OCI-LY3 (cell line): ENCODE measurements at regions not wholly inside any gene's neighbourhood (a gene's known extent, or its start where the extent isn't known, plus 50 kb on each side); places are given as distances from the start of the nearest gene placed in this dataset.

Experiments used
- EZH2phosphoT487 ChIP-seq: fragments of 200-600 bp; shearing (Covaris generic); IDR thresholded peaks from 2 replicates; pipeline ENCODE4 v1.6.1; 2018; ENCODE audit warnings: antibody characterized with exemption, mixed run types, low read depth
- TF ChIP-seq, protein P1 (sequence below): fragments of 200-600, 300-600 bp; sonication (generic); IDR thresholded peaks from 2 replicates; pipeline ENCODE4 v1.5.1; 2014; ENCODE audit warnings: antibody characterized with exemption, low read length, low read depth

DNA sequence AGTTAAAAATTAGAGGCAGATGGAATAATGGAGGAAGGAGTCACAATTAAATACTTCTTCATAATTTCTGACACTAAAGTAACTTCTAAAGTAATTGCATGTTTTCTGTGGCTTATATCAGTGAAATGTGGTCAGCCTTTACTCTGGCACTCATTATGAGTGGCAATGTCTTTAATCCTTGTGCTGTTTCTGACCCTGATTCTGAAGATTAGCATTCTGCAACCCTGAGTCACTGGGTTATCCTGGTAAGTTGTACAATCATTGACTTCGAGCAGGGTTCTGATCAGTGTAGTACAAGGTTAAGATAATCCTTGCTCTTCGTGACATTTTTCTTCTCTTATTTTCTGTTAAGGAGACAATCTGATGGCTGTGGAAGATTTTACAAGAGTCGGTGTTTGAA is 379.4 kb upstream of the RORB start:
- TF ChIP-seq, protein P1, sequence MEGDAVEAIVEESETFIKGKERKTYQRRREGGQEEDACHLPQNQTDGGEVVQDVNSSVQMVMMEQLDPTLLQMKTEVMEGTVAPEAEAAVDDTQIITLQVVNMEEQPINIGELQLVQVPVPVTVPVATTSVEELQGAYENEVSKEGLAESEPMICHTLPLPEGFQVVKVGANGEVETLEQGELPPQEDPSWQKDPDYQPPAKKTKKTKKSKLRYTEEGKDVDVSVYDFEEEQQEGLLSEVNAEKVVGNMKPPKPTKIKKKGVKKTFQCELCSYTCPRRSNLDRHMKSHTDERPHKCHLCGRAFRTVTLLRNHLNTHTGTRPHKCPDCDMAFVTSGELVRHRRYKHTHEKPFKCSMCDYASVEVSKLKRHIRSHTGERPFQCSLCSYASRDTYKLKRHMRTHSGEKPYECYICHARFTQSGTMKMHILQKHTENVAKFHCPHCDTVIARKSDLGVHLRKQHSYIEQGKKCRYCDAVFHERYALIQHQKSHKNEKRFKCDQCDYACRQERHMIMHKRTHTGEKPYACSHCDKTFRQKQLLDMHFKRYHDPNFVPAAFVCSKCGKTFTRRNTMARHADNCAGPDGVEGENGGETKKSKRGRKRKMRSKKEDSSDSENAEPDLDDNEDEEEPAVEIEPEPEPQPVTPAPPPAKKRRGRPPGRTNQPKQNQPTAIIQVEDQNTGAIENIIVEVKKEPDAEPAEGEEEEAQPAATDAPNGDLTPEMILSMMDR = no peak
- TF ChIP-seq EZH2phosphoT487 = no peak
